PC-3 (cell line): ENCODE measurements at regions not wholly inside any gene's neighbourhood (a gene's known extent, or its start where the extent isn't known, plus 50 kb on each side); places are given as distances from the start of the nearest gene placed in this dataset.

Experiments
- EZH2 ChIP-seq: fragments of 300-600 bp; sonication (generic); IDR thresholded peaks from one replicate; pipeline ENCODE4 v1.6.1; 2017; ENCODE audit warnings: antibody characterized with exemption, mild to moderate bottlenecking, low read length; ENCODE audit not compliant: unreplicated experiment
- EZH2phosphoT487 ChIP-seq: fragments of 300-600 bp; sonication (generic); IDR thresholded peaks from 2 replicates; pipeline ENCODE4 v1.6.1; 2018; ENCODE audit warnings: mild to moderate bottlenecking, antibody characterized with exemption, low read length, borderline replicate concordance
- TF ChIP-seq, protein P1 (sequence below): fragments of 300-600 bp; sonication (generic); conservative IDR thresholded peaks from 2 replicates; pipeline ENCODE4 v1.5.1; 2017; ENCODE audit warnings: antibody characterized with exemption, low read depth, mild to moderate bottlenecking, low read length

DNA sequence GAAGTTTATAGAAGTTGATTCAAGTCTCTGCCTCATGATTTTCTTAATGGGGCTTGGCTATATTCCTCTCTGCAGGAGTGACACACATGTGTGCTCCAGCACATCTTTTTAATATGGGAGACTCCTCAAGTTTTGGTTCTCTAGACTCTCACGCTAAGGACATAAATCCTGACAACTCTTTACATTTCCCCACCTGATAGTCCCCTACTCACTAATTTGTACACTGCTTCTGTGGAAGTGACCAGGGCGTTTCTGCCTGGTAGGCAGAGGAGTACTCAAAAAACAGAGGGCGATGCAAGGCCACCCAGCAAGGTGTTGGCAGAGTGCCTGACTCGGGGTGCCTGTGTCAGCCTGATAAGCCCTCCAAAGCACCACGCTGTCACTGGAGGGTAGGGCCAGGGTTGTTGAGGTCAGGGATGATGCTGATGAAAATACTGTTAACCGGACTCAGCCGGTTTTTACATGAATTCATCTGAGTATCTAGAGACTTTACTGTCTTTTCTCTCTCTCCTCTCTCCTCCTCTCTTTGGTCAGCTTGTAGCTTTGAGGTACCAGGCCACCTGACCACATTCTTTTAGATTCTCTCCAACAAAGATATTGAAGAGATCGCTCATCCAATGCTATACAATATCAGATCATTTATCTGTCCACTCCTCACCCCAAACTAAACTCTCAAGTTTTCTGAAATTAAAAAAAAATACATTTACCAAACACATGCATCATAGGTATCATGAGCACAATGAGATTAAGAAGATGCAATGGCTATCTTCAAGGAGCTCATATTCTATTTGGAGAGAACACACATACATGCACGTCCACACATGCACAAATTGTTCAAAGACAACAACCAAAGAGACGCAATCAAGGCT is 205.2 kb downstream of the PIK3R1 start:
- TF ChIP-seq, protein P1, sequence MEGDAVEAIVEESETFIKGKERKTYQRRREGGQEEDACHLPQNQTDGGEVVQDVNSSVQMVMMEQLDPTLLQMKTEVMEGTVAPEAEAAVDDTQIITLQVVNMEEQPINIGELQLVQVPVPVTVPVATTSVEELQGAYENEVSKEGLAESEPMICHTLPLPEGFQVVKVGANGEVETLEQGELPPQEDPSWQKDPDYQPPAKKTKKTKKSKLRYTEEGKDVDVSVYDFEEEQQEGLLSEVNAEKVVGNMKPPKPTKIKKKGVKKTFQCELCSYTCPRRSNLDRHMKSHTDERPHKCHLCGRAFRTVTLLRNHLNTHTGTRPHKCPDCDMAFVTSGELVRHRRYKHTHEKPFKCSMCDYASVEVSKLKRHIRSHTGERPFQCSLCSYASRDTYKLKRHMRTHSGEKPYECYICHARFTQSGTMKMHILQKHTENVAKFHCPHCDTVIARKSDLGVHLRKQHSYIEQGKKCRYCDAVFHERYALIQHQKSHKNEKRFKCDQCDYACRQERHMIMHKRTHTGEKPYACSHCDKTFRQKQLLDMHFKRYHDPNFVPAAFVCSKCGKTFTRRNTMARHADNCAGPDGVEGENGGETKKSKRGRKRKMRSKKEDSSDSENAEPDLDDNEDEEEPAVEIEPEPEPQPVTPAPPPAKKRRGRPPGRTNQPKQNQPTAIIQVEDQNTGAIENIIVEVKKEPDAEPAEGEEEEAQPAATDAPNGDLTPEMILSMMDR = no peak
- TF ChIP-seq EZH2phosphoT487 = no peak
- no peak for TF ChIP-seq EZH2
